HFF-Myc (cell line): ENCODE measurements at regions not wholly inside any gene's neighbourhood (a gene's known extent, or its start where the extent isn't known, plus 50 kb on each side); places are given as distances from the start of the nearest gene placed in this dataset.

ENCODE experiments used
- DNase-seq: peaks from one replicate; pipeline ENCODE4 v3.0.0-alpha.2; 2011; ENCODE audit warnings: low read depth; ENCODE audit errors: extremely low read depth
- H3K4me3 ChIP-seq: replicated peaks from 2 replicates; pipeline ENCODE4 v1.5.1; 2011; ENCODE audit warnings: low read depth, mild to moderate bottlenecking, control low read depth, low read length
- TF ChIP-seq, protein P1 (sequence below): IDR thresholded peaks from 2 replicates; pipeline ENCODE4 v1.5.1; 2012; ENCODE audit warnings: mild to moderate bottlenecking, low read depth, low read length, control low read depth; ENCODE audit errors: missing control alignments

DNA sequence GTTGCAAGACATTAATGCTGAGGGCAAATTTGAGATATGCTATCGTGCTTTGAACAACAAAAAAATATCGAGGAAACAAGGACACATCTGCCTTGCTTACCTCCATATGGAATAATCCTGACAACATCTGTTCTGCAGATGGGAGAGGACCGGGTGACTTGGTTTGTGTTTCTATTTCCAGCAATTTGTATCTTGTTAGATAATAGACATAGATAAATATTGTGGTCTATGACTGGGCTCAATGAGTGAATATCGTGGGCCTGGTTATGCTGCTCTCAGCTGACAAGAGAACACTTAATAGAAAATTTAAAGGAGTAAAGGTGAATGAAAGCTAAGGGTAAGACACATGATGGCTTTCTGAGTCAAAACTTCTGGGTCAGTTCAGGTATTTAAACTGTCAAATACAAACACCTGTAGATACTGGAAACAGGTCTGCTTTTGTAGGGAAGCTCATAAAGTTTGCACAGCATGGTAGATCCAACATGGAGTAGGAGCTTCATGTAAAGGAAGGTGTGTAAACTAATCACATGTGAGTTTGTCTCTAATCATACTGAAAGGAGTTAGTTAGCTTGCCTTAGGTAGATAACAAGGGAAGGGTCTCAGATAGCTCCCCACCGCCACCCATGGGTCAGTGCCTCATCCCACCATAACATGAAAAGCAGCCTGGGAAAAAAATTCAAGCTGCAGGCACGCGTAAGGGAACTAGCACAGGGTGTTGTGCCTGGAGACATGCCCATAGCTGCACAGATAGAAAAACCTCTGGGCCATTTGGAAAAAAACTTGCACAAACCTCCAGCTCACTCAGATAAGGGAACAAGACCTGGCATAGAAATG, 904.1 kb upstream of the EPHA5 start:
- TF ChIP-seq, protein P1, sequence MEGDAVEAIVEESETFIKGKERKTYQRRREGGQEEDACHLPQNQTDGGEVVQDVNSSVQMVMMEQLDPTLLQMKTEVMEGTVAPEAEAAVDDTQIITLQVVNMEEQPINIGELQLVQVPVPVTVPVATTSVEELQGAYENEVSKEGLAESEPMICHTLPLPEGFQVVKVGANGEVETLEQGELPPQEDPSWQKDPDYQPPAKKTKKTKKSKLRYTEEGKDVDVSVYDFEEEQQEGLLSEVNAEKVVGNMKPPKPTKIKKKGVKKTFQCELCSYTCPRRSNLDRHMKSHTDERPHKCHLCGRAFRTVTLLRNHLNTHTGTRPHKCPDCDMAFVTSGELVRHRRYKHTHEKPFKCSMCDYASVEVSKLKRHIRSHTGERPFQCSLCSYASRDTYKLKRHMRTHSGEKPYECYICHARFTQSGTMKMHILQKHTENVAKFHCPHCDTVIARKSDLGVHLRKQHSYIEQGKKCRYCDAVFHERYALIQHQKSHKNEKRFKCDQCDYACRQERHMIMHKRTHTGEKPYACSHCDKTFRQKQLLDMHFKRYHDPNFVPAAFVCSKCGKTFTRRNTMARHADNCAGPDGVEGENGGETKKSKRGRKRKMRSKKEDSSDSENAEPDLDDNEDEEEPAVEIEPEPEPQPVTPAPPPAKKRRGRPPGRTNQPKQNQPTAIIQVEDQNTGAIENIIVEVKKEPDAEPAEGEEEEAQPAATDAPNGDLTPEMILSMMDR: no peak
- no peak overlapping the region for H3K4me3 ChIP-seq
- no peak for DNase-seq

DNA sequence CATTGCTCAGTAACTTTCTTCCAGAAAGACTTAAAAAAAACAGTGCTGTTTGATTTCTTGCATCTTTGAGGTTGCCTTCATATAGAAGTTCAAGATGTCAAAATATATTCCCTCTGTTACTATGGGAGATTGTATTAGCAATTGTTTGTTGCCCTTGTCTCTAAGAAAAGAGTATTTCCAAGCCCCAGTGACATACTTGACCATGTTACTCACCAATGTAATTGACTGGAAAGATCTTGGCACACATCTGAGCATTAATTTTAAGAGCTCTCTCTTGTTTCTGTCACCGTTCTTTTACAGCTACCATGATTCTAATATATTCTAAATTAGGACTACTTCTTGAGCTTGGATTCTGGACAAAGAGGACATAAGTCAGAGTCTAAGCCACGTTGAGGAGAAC, 902.7 kb upstream of the EPHA5 start:
- TF ChIP-seq, protein P1: no peak
- DNase-seq: no peak
- H3K4me3 ChIP-seq: no peak overlapping the region

DNA sequence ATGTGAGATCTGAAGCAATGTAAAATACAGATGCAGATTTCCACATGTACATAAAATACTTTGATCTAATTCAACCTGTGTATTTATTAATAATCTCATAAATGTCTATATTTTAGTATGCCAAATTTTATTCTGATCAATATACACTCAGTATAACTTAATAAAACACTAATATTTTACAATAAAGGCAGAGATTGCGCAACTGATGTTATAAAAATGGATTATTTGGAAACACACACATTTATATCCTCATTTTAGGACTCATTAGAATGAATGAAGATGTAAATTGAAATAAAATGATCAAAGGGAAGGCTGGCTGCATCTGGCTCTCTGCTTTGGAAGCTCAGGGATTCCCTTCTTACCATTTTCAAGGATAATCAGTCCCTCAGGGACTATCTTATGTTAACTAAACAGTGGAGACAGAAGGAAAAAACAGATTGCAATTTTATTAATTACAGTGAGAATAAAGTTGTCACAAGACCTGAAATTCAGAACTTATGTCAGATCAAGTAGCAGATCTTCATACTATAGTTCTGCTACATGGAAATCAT, 900.9 kb upstream of the EPHA5 start:
- DNase-seq: no peak
- no peak overlapping the region for H3K4me3 ChIP-seq
- TF ChIP-seq, protein P1: no peak

- no peak overlapping the region for H3K4me3 ChIP-seq
- DNase-seq: no peak
- TF ChIP-seq, protein P1: no peak
These were observed 898.9 kb upstream of the EPHA5 start for GRCh38 chr4:66569228-66569627.

GRCh38 chr4:66568431-66568830, 898.1 kb upstream of the EPHA5 start:
- TF ChIP-seq, protein P1: no peak
- H3K4me3 ChIP-seq: no peak overlapping the region
- DNase-seq: no peak

DNA sequence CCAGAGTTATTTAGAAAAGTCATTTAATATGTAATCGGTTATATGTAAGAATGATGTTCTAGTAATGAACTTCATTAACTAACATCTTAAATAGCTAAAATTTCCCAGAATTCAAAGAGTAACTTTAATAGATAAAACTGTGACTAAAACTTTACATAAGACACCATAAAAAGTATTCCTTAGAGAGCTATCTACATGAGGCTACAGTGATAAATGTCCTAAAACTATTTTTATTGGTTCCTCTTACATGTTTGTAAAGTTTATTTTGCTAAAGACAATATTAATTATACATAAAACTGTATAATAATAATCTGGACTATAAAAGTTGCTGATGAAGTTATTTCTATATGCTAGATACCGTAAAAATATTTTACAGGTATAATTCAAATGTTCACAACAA, 897.7 kb upstream of the EPHA5 start:
- DNase-seq: no peak
- TF ChIP-seq, protein P1: no peak
- no peak overlapping the region for H3K4me3 ChIP-seq
